ENCODE measurements at regions not wholly inside any gene's neighbourhood (a gene's known extent, or its start where the extent isn't known, plus 50 kb on each side); places are given as distances from the start of the nearest gene placed in this dataset.

DNA sequence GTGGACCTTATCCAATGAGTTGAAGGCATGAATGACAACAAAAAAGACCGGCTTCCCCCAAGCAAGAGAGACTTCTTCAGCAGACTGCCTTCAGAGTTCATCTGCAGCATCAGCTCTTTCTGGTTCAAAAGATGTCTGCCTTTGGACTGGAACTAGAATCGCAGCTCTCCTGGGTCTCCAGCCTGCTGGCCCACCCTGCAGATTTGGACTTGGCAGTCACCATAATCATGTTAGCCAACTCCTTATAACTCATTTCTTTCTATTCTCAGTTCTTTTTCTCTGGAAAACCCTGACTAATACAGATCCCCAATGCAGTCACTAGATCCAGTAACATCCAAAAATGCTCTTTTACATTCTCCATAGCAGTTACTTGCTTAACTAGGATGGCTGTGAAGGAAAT is 89.2 kb upstream of the MARK1 start:
- TF ChIP-seq, protein P1, sequence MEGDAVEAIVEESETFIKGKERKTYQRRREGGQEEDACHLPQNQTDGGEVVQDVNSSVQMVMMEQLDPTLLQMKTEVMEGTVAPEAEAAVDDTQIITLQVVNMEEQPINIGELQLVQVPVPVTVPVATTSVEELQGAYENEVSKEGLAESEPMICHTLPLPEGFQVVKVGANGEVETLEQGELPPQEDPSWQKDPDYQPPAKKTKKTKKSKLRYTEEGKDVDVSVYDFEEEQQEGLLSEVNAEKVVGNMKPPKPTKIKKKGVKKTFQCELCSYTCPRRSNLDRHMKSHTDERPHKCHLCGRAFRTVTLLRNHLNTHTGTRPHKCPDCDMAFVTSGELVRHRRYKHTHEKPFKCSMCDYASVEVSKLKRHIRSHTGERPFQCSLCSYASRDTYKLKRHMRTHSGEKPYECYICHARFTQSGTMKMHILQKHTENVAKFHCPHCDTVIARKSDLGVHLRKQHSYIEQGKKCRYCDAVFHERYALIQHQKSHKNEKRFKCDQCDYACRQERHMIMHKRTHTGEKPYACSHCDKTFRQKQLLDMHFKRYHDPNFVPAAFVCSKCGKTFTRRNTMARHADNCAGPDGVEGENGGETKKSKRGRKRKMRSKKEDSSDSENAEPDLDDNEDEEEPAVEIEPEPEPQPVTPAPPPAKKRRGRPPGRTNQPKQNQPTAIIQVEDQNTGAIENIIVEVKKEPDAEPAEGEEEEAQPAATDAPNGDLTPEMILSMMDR (IDR thresholded peaks at IDR 0.05), result no peak
- TF ChIP-seq YY1 (IDR thresholded peaks at IDR 0.05; ENCODE audit: low read depth) (no peak), RXRA (IDR thresholded peaks at IDR 0.05; ENCODE audit: borderline replicate concordance, low read depth) (no peak), EZH2phosphoT487 (IDR thresholded peaks at IDR 0.05; ENCODE audit: borderline replicate concordance, low read depth) (no peak), POLR2AphosphoS5 (IDR thresholded peaks at IDR 0.05; ENCODE audit: low read depth, low read length) (no peak), EP300 (IDR thresholded peaks at IDR 0.05; ENCODE audit: borderline replicate concordance in 1 of 2, low read depth in 1 of 2, low read length in 1 of 2) (no peak), SIN3A (IDR thresholded peaks at IDR 0.05; ENCODE audit: borderline replicate concordance, low read depth, low read length) (no peak), TAF1 (IDR thresholded peaks at IDR 0.05; ENCODE audit: borderline replicate concordance, low read depth, low read length) (no peak), GABPA (IDR thresholded peaks at IDR 0.05; ENCODE audit: low read depth) (no peak)
- TF ChIP-seq, protein P2, sequence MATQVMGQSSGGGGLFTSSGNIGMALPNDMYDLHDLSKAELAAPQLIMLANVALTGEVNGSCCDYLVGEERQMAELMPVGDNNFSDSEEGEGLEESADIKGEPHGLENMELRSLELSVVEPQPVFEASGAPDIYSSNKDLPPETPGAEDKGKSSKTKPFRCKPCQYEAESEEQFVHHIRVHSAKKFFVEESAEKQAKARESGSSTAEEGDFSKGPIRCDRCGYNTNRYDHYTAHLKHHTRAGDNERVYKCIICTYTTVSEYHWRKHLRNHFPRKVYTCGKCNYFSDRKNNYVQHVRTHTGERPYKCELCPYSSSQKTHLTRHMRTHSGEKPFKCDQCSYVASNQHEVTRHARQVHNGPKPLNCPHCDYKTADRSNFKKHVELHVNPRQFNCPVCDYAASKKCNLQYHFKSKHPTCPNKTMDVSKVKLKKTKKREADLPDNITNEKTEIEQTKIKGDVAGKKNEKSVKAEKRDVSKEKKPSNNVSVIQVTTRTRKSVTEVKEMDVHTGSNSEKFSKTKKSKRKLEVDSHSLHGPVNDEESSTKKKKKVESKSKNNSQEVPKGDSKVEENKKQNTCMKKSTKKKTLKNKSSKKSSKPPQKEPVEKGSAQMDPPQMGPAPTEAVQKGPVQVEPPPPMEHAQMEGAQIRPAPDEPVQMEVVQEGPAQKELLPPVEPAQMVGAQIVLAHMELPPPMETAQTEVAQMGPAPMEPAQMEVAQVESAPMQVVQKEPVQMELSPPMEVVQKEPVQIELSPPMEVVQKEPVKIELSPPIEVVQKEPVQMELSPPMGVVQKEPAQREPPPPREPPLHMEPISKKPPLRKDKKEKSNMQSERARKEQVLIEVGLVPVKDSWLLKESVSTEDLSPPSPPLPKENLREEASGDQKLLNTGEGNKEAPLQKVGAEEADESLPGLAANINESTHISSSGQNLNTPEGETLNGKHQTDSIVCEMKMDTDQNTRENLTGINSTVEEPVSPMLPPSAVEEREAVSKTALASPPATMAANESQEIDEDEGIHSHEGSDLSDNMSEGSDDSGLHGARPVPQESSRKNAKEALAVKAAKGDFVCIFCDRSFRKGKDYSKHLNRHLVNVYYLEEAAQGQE (IDR thresholded peaks at IDR 0.05; ENCODE audit: low read depth, low read length), result no peak
